DND-41 (cell line): ENCODE measurements at regions not wholly inside any gene's neighbourhood (a gene's known extent, or its start where the extent isn't known, plus 50 kb on each side); places are given as distances from the start of the nearest gene placed in this dataset.

Experiments
- CTCF ChIP-seq: IDR thresholded peaks from 2 replicates; pipeline ENCODE4 v1.5.1; 2012; ENCODE audit warnings: borderline replicate concordance, low read length, moderate library complexity, mild to moderate bottlenecking; ENCODE audit not compliant: poor library complexity, severe bottlenecking; ENCODE audit errors: extremely low read depth
- EZH2 ChIP-seq: IDR thresholded peaks from 3 replicates; pipeline ENCODE4 v1.6.1; 2012; ENCODE audit warnings: borderline replicate concordance, low read depth, mild to moderate bottlenecking, moderate library complexity, low read length, inconsistent platforms; ENCODE audit not compliant: severe bottlenecking

DNA sequence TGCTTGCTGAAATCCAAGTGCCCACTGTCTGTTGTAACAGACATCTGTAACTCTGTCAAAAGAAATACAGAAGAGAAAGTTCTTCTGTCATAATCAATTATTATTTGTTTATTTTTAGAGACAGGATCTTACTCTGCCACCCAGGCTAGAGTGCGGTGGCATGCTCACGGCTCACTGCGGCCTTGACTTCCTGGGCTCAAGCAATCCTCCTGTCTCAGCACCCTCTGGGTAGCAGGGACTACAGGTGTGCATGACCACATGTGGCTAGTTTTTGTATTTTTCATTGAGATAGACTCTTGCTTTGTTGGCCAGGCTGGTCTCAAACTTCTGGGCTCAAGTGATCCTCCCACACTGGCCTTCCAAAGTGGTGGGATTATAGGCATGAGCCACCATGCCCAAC lies 177.6 kb upstream of the SETMAR start:
- TF ChIP-seq CTCF (no peak), EZH2 (no peak)
